ENCODE measurements at regions not wholly inside any gene's neighbourhood (a gene's known extent, or its start where the extent isn't known, plus 50 kb on each side); places are given as distances from the start of the nearest gene placed in this dataset.
"Not testable (repeated sequence)": the region's sequence is repeated elsewhere in the genome, so short reads cannot be mapped to it uniquely, and the experiment has no call there.

- no peak for DNase-seq
Observed at GRCh38 chr2:180694445-180695421, 285.7 kb upstream of the UBE2E3 start.

- DNase-seq: no peak
Observed at GRCh38 chr2:180692322-180692721, 288.1 kb upstream of the UBE2E3 start.

GRCh38 chr2:180691855-180692223 is 288.6 kb upstream of the UBE2E3 start:
- not testable (repeated sequence) for DNase-seq

- DNase-seq: not testable (repeated sequence)
Observed at GRCh38 chr2:180691186-180691854, 289.1 kb upstream of the UBE2E3 start.

GRCh38 chr2:180690611-180691010 is 289.8 kb upstream of the UBE2E3 start:
- DNase-seq: peak; percentile 68

GRCh38 chr2:180682871-180683270 is 297.5 kb upstream of the UBE2E3 start:
- no peak for DNase-seq

GRCh38 chr2:180679693-180680092 is 300.7 kb upstream of the UBE2E3 start:
- no peak for DNase-seq

- no peak for DNase-seq
Observed at GRCh38 chr2:180678625-180678972, 301.8 kb upstream of the UBE2E3 start.

- DNase-seq: no peak
Observed at GRCh38 chr2:180677930-180678624, 302.3 kb upstream of the UBE2E3 start.

- no peak for DNase-seq
Observed at GRCh38 chr2:180677200-180677599, 303.2 kb upstream of the UBE2E3 start.

GRCh38 chr2:180676520-180677025 is 303.8 kb upstream of the UBE2E3 start:
- DNase-seq: no peak

- no peak for DNase-seq
Observed at GRCh38 chr2:180675170-180675569, 305.2 kb upstream of the UBE2E3 start.

GRCh38 chr2:180672377-180672776 is 308.0 kb upstream of the UBE2E3 start:
- no peak for DNase-seq

GRCh38 chr2:180670302-180671003 is 310.0 kb upstream of the UBE2E3 start:
- no peak for DNase-seq

- DNase-seq: no peak
Observed at GRCh38 chr2:180669016-180669415, 311.4 kb upstream of the UBE2E3 start.

GRCh38 chr2:180664507-180664906 is 315.9 kb upstream of the UBE2E3 start:
- no peak for DNase-seq

GRCh38 chr2:180662941-180663471 is 317.4 kb upstream of the UBE2E3 start:
- no peak for DNase-seq

GRCh38 chr2:180662521-180662920 is 317.9 kb upstream of the UBE2E3 start:
- no peak for DNase-seq

- DNase-seq: no peak
Observed at GRCh38 chr2:180661686-180662030, 318.7 kb upstream of the UBE2E3 start.

GRCh38 chr2:180660881-180661685 is 319.3 kb upstream of the UBE2E3 start:
- DNase-seq: no peak

- DNase-seq: no peak
Observed at GRCh38 chr2:180660207-180660606, 320.2 kb upstream of the UBE2E3 start.

GRCh38 chr2:180657054-180657453 is 323.4 kb upstream of the UBE2E3 start:
- peak; percentile 68 for DNase-seq
